ENCODE measurements at regions not wholly inside any gene's neighbourhood (a gene's known extent, or its start where the extent isn't known, plus 50 kb on each side); places are given as distances from the start of the nearest gene placed in this dataset.

DNA sequence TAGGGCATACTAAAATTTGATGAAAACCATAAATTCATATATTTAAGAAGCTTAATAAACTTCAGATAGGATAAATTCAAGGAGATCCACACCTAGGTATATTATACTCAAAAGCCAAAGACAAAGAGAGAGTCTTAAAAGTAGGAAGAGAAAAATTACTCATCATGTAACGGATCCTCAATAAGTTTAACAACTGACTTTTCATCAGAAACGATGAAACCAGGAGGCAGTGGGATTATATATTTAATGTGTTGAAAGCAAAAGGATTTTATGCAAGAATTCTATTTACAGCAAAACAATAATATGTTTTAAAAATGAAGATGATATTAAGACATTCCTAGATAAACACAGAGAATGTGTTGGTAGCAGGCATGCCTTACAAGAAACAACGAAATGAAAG, 202.7 kb downstream of the OXSM start:
- intact Hi-C loops (cut with DNase I) = no loop called here
- 82 to 90% methylated on average over 3 of the region's 3 CpGs for WGBS, 2 donors
- no peak for DNase-seq
- no peak overlapping the region for H3K27ac ChIP-seq
- H3K9me3 ChIP-seq = peaks cover 0 to 8% (median 0%) of the 10 kb centered on the region in 3 donors
- H3K4me3 ChIP-seq = no peak overlapping the region
- no peaks in the 10 kb centered on the region for H3K4me1 ChIP-seq
- H3K36me3 ChIP-seq = no peaks in the 10 kb centered on the region
- no peak for TF ChIP-seq POLR2A (IDR thresholded peaks at IDR 0.05)
- TF ChIP-seq, protein P1, sequence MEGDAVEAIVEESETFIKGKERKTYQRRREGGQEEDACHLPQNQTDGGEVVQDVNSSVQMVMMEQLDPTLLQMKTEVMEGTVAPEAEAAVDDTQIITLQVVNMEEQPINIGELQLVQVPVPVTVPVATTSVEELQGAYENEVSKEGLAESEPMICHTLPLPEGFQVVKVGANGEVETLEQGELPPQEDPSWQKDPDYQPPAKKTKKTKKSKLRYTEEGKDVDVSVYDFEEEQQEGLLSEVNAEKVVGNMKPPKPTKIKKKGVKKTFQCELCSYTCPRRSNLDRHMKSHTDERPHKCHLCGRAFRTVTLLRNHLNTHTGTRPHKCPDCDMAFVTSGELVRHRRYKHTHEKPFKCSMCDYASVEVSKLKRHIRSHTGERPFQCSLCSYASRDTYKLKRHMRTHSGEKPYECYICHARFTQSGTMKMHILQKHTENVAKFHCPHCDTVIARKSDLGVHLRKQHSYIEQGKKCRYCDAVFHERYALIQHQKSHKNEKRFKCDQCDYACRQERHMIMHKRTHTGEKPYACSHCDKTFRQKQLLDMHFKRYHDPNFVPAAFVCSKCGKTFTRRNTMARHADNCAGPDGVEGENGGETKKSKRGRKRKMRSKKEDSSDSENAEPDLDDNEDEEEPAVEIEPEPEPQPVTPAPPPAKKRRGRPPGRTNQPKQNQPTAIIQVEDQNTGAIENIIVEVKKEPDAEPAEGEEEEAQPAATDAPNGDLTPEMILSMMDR (IDR thresholded peaks at IDR 0.05) = no peak
- no peaks in the 10 kb centered on the region for H3K27me3 ChIP-seq

DNA sequence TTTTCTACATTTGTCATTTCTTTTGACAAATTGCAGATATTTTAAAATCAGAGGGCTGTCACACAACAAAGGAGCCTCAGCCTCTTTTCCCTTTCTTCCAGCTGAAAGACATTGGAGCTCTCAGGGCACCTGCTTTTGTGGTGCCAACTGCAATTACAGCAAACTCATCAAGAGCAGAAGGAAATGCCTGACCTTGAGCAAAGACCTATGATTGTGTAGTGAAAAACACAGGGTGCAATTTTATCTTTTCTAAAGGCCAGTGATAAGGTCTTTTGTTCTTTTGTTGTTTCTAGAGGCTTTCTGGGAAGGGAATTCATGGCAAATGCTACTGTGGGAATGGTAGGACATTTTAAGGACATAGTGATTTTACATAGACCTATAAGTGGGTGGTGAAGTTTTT, 214.3 kb downstream of the OXSM start:
- H3K4me3 ChIP-seq = no peak overlapping the region
- no peak for DNase-seq
- no peaks in the 10 kb centered on the region for H3K36me3 ChIP-seq
- no peaks in the 10 kb centered on the region for H3K27me3 ChIP-seq
- intact Hi-C loops (cut with DNase I) = no loop called here
- no peaks in the 10 kb centered on the region for H3K4me1 ChIP-seq
- peaks cover 0 to 2% (median 0%) of the 10 kb centered on the region in 3 donors for H3K9me3 ChIP-seq
- no peak for TF ChIP-seq POLR2A (IDR thresholded peaks at IDR 0.05)
- TF ChIP-seq, protein P1 (IDR thresholded peaks at IDR 0.05) = no peak
- no peak overlapping the region for H3K27ac ChIP-seq

DNA sequence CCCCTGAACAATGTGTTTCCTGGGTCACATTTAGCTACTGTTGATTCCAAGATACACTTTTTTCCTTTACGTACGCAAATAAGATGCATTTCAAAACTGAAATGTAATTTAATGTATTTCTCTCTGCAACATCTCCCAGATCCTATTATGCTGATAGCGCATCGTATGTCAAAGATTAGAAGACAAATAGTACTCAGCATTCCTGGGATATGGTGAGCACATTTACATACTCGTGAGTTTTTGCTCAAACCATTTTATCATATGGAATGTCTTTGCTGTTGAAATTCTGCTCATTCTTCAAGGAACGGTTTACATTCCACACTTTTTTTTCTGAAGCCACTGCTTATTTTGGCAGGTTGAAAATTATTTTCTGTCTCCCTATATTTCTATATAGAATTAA, 221.4 kb downstream of the OXSM start:
- no peak overlapping the region for H3K27ac ChIP-seq
- H3K27me3 ChIP-seq = no peaks in the 10 kb centered on the region
- no peaks in the 10 kb centered on the region for H3K4me1 ChIP-seq
- no peak for TF ChIP-seq POLR2A (IDR thresholded peaks at IDR 0.05)
- TF ChIP-seq, protein P1 (IDR thresholded peaks at IDR 0.05) = no peak
- intact Hi-C loops (cut with DNase I) = no loop called here
- H3K9me3 ChIP-seq = no peaks in the 10 kb centered on the region
- H3K36me3 ChIP-seq = no peaks in the 10 kb centered on the region
- H3K4me3 ChIP-seq = no peak overlapping the region
- DNase-seq = no peak
- WGBS, 2 donors = 80 to 81% methylated on average over 6 of the region's 6 CpGs

DNA sequence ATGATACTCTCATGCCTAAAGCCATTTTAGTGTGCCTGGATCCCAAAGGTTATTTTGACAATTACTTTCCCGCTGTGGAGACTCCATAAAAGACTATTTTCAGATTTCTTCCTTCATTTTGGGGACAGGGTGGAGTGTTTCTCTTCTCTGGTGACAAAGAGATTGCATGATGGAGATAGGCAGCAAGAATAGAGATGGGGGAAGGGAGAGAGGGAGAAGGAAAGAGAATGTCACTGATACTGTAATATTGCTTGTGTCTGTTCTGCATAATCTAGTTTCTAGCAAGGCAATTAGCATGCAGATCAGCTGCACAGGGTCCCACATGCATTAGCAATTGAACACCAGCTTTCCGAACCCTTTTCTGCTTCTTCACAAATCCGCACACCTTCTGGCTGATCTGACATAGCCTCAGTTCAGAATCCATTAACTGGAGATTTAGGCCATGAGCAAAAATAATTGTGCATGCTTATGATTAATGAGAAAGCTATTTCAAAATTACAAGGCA, 222.4 kb downstream of the OXSM start:
- Histone ChIP-seq H3K36me3 (no peaks in the 10 kb centered on the region), H3K4me1 (no peaks in the 10 kb centered on the region), H3K27ac (no peak overlapping the region), H3K27me3 (no peaks in the 10 kb centered on the region), H3K9me3 (no peaks in the 10 kb centered on the region), H3K4me3 (no peak overlapping the region)
- intact Hi-C loops (cut with DNase I) = no loop called here
- DNase-seq = no peak
- WGBS, 2 donors = 83 to 91% methylated on average over 3 of the region's 3 CpGs
- TF ChIP-seq, protein P1 (IDR thresholded peaks at IDR 0.05) = no peak
- no peak for TF ChIP-seq POLR2A (IDR thresholded peaks at IDR 0.05)

DNA sequence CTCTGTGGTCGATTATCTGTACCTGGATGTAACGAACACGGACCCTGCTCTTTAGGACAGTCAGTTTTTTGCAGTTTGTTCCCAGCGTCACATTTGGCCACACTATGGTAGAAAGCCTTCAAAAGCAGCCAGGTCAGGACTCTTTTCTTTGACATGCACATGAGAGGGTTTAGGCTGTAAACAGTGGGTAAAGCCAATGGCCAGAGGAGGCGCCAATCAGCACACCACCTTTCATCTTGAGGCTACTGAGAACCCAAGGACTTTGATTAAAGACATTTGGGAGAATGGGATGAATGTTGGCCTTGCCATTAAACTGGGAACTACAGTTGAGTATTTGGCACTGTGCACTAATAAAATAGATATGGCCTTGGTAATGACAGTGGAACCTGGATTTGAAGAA, 225.9 kb downstream of the OXSM start:
- Histone ChIP-seq H3K4me3 (no peak overlapping the region), H3K27ac (no peak overlapping the region), H3K36me3 (no peaks in the 10 kb centered on the region), H3K27me3 (no peaks in the 10 kb centered on the region), H3K4me1 (no peaks in the 10 kb centered on the region), H3K9me3 (no peaks in the 10 kb centered on the region)
- no peak for TF ChIP-seq POLR2A (IDR thresholded peaks at IDR 0.05)
- TF ChIP-seq, protein P1 (IDR thresholded peaks at IDR 0.05) = no peak
- DNase-seq = no peak
- intact Hi-C loops (cut with DNase I) = no loop called here
- WGBS, 2 donors = 89 to 93% methylated on average over 4 to 5 of the region's 5 CpGs
